Pulmonary artery endothelial cell (primary cell): ENCODE measurements at regions not wholly inside any gene's neighbourhood (a gene's known extent, or its start where the extent isn't known, plus 50 kb on each side); places are given as distances from the start of the nearest gene placed in this dataset.

Source experiments
- DNase-seq: peaks from one replicate; pipeline ENCODE4 v3.0.0-alpha.2; 2011; ENCODE audit warnings: low read depth, low spot score

DNA sequence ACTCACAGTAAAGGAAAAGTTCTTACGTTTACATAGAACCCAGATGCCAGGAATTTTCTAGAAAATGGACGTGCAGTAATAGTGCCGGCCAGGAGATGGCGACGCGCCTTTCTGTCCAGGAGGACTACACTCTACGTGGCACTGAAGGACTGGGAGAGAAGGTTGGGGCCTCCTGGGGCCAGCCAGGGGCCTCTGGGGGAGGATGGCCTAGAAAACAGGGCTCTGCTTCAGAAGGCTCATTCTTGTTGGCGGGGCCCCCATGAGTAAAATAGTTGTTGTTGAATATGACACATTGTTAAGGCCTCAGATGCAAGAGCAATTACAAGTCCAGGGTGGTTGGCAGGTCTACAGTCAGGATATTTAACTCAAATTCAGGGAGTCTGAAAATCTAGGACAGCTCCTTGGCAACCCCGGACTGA, 120.1 kb upstream of the MAX start:
- DNase-seq = no peak

DNA sequence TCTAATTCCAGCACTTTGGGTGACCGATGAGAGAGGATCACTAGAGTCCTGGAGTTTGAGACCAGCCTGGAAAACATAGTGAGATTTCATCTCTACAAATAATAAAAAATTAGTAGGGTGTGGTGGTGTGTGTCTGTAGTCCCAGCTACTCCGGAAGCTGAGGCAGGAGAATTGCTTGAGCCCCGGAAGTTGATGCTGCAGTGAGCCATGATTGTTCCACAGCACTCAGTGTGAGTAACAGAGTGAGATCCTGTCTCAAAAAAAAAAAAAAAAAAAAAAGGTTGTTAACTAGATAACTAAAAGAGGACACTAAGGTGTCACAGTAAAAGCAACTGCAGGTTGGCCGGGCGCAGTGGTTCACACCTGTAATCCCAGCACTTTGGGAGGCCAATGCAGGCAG, 121.3 kb upstream of the MAX start:
- DNase-seq = no peak

DNA sequence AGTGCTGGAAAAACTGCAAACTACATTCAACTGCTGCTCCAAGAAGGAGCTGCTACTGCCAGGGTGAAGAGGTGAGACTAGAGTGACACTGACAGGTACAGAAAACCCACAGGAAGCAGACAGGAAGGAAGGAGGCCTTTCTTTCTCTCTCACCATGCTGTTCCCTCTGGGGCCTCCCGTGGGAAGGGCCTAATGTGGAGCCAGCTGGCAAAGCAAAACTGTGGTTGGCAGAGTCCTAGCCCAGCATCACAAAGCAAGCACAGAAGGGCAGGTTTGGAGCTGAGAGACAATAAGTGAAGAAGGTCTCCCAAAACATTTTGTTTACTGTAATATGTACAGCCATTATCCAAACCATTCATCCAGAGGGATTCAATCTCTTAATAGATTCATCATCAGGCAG, 122.5 kb upstream of the MAX start:
- DNase-seq = no peak

DNA sequence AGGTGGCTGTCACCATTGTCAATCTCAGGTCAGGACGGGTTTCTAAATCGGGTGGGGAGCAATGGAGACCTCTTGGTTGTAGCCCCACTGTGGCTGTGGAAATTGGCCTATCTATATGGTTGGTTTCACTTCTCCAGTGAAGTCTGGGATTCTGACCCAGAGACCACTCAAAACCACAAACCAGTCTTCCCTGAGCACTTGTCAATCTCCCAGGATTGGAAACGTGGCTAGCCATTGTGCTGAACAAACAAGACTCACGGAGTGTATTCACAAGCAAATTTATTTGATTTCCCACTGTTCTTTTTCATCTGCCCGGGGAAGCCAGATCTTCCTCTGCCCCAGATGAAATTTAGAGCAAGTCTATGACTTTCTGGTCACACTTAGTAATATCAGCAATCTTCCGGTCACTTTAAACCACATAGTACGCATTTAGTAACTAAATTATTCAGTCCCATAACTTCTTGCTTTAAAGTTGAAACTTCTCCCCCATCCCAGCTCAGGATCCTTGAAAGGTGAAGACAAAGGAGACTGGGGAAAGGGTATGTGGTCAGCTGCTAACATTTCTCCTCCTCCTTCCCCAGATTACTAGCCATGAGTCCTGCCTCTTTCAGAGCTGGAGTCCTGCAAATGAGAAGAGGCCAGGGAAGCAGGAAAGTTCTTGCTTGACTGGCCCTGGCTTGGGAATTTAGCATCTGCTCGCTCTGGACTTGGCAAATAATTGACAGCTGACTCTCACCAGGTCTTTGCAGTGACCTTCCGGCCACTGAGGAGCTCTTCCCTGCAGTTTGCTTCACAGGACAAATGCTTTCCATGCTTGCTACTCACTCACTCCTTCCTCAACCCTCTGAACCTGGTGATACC, 123.2 kb upstream of the MAX start:
- DNase-seq = no peak

DNA sequence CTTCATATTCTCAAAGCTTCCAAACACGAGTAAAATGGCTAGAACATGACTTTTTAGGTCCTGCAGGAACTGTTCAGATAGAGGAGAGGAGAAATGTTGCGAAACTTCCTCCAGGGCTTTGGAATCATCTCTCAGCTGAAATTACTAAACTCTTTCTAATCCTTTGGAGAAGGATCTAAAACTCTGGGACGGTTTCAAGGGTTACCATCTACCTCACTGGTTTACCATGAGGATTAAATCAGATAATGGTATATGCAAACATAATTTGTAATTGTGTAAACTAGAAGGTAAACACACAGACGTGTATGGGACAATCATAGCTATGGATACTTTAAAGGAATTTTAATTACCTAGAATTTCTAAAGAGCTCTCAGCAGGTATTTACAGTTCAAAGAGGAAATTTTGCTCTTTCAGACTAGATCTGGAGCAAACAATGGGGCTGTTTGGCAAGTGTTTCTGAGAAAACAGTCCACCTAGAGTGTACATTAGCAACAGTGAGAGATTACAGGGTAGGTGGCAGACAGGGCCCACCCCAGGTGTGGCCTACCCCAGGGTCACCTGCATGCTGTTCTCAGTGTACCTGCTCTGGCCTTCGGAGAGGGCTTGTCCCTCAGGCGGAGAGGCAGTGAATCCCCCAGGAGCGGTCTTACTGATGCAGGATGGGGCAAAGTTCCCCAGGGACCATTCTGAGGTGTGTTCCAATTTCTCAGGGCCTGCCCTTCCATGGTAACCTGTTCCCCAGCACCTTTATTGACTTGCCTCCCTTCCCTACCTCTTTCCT, 124.7 kb upstream of the MAX start:
- DNase-seq = no peak

DNA sequence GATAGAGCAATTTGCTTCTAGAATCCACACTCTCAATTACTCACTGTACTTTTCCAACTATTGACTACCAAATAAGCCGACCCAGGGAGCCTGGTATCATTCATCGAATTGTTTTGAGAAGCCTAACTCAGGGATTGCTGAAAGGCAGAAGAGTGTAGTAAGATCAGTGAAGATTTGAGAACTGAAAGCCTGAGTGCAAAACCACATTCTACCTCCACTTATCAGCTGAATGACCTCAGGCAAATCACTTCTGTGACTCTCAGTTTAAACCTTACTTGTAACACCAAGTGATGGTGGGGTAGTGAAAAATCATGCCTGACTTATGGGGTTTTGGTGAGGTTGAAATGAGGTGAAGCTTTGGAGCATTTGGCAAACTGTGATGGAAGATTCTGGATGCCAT, 126.1 kb upstream of the MAX start:
- DNase-seq = no peak

DNA sequence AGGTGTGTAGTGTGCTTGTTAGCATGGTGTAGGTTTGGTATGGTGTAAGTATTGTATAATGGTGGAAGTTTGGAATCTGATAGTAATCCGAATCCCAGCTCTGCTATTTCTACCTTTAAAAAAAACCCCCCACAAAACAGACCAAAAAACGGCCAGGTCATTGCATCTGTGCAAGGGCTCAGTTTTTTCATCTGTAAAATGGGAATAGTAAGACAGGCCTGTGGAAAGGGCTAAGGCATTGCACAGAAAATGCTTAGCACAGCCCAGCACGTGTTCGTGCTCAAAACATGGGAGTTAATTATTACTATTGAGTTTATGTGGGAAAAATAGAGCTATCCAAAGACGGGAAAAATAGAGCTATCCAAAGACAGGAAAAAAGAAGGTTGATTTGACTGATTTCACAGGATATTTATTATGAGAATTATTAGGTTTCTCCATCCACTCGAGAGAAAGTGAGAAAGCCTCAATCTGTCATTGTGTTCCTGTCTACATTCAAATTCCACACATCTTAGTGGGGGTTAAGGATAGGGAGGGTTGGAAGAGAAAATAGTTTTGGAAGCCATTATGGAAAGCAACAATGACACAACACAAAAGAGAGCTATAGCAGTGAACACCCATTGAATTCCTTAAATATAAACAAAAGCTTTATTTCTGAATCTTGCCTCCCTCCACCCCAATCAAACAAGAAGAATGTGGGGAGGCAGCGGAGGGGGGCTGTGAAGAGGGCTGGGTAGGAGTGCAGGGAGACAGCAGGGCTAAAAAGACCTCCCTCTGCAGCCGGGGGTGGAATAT, 126.8 kb upstream of the MAX start:
- no peak for DNase-seq

DNA sequence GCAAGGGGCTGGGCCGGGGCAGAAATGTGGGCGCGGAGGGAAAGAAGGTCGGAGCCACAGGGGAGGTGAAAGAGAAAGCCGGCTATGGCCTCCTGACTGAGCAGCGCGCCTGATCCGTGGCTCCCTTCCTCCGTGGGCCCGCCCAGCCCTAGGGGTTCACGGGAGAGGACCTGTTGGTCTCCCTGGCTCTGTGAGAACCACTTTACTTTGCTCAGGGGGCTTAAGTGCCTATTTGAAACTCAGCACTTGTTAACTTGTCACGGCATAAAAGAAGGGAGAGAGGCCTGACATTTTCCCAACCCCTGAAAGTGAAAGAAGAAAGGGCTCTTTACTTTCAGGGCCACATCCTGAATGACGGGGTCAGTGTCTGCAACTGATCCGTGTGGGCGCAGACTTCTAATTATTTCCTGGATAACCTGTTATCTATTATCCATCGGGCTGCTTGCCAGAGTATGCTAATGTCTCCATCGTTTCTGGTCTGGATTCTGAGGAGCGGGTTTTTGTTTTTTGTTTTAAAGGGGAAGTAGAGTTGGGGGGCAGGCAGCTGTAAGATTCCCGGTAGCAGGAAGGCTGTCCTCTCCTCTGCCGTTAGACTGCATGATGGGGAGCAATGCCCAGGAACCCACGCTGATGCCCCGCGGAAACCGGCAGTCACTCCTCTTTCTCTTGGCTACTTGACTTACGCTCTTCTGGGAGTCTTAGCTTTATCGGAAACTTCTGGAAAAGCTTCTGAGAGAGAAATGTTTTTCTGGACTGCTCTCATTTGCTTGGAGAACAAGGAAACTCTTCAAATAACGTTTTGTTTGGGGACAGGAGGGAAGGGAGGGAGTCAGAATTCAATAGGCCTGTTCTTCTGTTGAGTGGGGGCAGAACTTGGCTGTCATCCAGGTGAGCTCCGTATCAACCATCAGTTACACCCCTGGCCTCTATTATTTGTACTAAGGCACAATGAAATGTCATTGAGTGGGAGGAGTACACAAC, 127.7 kb upstream of the MAX start:
- DNase-seq = no peak

DNA sequence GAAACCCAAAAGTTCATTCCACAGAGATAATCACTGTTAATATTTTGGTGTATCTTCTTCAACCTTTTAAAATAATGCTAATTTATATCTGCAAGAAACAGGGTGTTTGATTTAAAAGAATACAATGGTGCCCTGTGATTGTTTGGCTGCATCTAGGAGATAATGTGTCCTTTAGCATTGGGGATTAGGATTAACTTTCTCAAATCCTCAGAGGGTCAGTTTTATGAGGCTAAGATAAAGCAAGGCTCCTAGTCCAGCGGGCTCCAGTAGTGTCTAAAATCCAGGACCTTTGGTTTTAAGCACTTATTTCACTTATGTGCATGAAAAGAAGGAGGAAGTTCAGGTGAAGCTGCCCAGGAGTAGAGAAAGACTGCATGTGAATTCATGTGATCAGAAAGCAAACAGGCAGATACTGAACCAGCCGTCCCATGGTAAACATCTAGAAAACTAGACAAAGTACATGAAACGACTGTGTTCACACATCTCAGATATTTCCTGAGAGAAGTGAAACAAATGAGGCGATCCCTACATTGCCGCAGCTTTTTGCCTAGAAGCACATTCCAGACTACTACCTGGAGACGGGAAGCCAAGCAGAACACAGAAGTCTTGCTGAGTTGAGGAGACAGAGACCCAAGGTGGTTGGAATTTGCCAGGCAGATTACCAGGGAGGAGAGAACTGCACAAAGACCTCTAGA, 129.1 kb upstream of the MAX start:
- no peak for DNase-seq

DNA sequence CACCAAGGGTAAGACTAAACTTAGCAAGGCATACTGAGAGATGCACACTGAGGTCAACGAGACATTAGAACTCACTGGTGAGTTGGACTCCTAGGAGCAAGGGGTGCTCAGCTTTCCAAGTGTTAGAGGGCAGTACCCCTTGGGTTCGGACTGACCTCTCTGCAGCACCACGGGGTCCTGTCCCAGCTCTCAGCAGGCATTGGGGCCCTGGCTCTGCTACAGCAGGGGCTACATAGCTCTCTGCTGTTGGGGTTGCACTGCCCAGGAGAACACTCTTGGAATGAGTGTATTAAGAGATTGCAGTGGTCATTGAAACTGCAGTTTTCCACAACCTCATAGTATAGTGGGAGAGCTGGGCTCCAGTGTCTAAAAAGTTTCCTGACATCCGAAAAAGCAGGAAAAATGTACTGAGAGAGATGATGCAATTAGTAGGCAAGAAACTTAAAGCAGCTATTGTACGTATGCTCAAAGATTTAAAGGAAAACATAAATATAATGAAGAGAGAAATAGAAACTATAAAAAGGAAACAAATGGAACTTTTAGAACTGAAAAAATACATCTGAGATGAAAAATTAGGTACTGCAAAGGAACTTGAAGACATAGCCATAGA, 132.5 kb upstream of the MAX start:
- no peak for DNase-seq

DNA sequence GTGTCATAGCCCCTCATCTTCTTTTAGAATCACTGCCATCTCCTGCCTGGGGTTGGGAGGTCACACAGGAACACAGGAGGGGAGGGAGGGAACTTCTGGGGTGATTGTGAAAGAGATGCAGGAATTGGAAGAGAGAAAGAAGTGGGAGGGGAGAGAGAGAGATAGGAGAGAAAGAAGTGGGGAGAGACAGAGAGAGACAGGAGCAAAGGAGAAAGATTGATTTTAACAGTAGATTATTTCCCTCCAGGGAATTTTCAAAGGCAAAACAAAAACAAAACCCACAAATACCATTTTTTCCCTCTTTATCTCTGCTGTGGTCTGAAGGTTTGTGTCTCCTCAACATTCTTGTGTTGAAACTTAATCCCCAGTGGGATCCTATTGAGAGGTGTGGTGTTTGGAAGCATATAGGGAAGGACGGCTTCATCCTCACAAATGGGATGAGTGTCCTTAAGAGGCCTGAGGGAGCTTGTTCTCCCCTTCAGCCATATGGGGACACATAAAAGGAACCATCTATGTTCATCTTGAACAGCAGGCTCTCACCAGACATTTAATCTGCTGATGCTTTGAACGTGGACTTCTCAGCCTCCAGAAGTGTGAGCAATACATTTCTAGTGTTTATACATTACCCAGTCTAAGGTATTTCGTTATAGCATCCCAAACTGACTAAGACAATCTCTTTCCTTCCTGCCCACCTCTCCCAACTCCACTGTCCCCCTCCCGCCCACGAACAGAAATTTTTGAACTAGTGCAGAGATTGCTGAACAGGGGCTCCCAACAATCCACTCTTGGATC, 134.9 kb upstream of the MAX start:
- DNase-seq = no peak

DNA sequence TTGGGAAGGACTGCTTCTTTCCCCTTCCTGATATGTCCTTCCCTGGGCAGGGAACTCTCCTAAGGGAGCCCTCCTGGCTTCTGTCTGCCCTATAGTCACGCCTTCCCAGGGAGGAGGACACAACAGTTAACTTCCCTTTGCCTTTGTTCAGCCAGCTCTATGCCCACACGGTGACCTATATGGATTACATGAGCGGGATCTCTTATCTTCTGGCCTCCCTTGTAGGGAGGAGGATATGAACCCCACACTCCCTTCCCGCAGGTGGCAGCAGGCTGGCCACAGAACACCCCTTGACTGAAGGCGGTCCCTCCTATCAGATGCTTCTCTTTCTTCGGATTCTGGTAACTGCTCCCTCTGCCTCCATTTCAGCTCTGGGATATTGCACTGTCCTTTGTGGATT, 135.6 kb upstream of the MAX start:
- DNase-seq = no peak

DNA sequence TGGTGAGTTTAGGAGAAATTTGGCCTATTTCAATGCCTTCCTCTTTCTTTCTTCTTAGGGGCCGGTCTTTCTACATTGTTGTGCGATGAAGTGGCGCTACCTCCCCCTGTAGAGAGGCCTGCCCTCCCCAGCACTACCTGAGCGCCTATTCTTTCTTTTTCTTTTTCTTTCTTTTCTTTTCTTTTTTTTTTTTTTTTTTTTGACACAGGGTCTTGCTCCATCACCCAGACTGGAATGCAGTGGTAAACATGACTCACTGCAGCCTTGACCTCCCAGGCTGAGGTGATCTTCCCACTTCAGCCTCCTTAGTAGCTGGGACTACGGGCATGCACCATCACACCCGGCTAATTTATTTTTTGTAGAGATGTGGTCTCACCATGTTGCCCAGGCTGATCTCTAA, 136.1 kb upstream of the MAX start:
- DNase-seq = no peak

DNA sequence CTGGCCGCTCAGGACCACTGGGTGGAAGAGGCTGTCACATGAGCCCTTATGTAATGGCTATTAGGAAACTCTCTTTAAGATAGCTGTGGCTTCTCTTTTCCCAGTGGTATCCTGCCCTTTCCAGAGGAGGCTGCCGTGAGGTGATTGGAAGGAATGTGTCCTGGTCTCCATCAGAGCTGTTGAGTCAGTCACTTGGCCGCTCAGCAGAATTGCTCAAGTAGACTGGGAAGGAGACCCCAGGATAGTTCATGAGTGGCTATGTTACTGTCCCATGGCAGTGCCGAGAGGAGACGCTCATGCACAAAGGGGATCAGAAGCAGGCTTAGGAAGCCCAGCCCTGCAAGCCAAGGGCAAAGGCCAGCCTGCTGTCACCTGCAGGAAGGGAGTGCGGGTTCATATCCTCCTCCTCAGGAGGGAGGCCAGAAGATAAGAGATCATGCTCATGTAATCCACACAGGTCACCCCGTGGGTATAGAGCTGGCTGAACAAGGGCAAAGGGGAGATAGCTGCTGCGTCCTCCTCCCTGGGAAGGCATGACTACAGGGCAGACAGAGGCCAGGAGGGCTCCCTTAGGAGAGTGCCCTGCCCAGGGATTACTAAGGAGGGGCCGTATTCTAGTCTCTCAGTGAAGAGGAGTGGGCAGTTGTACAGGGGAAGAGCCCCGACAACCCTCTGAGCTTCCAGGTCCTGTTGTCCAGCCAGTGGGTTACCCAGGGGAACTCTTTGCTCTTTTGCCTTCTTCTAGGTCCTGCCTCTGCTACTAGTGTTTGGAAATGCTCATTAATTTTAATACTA, 137.0 kb upstream of the MAX start:
- DNase-seq = no peak

DNA sequence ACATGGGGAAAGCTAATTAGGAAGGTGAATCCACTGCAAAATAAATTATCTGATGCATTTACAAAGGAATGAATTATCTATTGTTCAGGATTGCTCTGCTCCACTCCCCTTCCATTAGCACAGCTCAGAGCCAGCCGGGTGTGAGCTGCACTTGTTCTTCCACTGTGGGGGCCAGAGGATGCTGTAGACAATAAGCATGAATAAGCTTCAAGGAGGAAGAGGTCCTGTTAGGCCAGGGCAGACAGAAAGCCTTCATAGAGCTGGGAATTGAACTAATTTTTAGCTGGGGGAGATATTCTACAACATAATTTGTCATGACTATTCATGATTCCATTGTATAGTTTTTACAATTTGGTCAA, 137.6 kb upstream of the MAX start:
- DNase-seq = no peak

DNA sequence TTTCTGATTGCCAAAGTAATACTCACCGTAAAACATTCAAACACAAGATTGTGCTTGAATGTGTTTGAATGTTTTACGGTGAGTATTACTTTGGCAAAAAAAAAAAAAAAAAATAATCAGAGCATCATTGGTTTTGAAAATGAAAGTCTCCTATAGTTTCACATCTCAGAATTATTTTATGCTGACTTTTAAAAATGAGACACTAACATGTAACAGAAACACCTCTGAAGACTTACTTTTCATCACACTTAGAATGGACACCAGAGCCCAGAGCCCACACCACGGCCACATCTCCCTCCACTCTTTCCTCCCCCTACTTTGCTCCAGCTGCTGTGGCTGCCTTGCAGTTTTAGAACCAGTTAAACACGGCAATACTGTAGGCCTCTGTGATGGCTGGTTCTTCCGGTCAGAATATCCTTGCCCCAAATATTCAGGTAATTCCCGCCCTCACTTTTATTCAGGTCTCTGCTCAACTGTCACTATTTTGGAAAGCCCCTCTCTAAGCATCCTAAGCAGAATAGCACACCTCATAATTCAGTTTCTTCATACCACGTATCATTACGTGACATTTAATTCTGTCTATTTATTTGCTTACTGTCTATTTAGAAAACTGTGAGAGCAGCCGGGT, 138.9 kb upstream of the MAX start:
- DNase-seq = no peak

DNA sequence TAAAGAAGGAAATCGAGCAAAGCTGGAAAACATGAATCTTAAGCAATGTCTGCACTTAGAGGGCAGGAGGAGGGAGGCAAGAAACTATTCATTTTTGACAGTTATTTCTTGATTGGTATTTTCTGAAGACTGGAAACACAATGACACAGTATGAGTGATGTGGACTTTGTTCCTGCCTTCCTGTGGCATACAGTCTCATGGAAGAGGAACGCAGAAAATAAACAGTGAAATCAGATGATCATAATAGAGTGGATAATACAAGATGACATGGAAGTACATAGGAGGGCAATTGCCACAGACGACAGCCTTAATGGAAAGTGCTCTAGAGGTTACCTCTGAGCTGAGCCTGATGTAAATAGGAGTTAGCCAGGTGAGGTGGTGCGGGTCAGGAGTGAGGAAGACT, 140.4 kb upstream of the MAX start:
- DNase-seq = no peak
